ENCODE measurements at regions not wholly inside any gene's neighbourhood (a gene's known extent, or its start where the extent isn't known, plus 50 kb on each side); places are given as distances from the start of the nearest gene placed in this dataset.
A peak's percentile ranks its signal among the peaks of the same experiment; 100 is the strongest.

DNA sequence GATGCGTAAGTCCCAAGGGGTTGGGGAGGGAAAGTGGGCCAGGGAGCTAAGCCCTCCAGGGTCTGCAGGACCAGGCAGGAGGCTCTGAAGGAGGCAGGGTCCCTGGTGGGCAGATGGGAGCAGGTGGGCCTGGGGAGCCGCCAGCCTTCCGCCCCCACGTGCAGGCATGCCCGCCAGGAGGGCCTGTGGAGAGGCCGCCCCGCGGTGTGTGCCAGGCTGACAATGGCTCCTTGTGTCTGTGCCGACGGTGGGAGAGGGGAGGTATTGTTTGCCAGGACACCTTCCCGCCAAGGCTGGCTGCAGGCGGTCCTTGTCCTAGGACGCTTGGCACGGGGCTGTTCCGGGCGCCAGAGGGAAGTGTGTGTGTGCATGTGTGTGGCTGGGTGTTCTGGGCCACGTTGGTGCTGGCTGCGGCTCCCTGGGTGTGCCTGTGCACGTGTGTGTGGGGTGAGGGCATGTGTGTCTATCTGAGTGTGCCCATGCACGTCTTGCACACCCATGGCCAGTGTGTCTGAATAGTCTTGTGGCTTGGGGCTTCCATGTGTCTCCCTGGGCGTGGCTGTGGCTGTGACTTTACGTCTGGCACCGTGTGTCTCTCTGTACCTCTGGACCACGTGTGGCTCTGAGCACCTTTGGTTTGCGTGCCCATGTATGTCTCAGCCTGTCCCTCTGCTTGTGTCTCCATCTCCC lies 153.0 kb downstream of the CEBPB start:
- Histone ChIP-seq H3K4me1 (ENCODE audit: control insufficient read depth, insufficient read depth, low read length, poor library complexity, severe bottlenecking) (peaks cover 10% of the 10 kb centered on the region), H3K4me3 (ENCODE audit: low read depth, low read length) (no peak overlapping the region), H3K27ac (ENCODE audit: insufficient read depth, low read length, poor library complexity, severe bottlenecking) (no peak overlapping the region), H3K36me3 (ENCODE audit: control insufficient read depth, insufficient read depth, low read length) (no peaks in the 10 kb centered on the region), H3K27me3 (ENCODE audit: control insufficient read depth, insufficient read depth, low read length) (no peaks in the 10 kb centered on the region), H3K9me3 (ENCODE audit: control insufficient read depth in 2 of 2, low read length in 2 of 2) (no peaks in the 10 kb centered on the region)
- Mint-ChIP-seq H3K27ac (peak overlapping the region in 1 of 3 donors; percentile 67), H3K9me3 (no peaks in the 10 kb centered on the region), H3K36me3 (no peaks in the 10 kb centered on the region), H3K4me3 (no peak overlapping the region), H3K27me3 (peaks cover 19% of the 10 kb centered on the region), H3K4me1 (peaks cover 0 to 23% (median 6%) of the 10 kb centered on the region in 4 donors)
- no peak for ATAC-seq (ENCODE audit: low read depth in 2 of 2)
- no peak for DNase-seq

DNA sequence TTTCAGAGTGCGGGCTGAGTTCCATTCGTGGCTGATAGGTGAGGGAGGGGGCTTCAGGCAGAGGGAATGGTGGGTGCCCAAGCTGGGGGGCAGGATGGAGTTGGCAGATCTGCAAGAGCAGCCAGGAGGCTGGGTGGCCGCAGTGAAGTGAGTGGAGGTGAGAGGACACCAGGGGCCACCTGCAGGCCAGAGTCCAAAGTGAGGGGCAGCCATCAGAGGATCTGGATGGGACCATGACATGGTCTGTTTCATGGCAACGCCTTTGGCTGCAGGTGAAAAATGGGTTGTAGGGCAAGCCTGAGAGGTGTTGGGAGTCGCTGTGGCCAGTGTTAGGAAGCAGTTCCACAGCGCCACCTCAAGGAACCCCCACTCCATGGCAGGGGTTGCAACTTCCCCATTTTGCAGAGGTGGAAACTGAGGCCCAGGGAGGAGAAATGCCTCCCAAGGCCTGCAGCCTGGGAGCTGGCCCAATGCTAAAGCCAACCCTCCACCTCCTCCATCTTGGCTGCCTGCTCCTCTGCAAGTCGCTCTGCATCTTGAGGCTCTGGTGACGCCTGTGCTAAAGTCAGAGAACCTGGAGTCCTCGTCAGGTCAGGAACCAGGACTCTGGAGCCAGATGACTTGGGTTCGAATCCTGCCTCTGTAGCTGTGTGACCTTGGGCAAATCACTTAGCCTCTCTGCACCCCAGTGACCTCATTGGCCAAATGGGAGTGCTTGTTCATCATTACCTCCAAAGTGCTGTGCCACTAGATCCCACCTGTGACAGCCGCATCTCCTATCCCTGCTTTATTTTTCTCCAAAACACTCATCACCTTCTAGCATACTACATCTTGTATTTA lies 153.8 kb downstream of the CEBPB start:
- no peak overlapping the region for H3K27ac Mint-ChIP-seq
- ATAC-seq (ENCODE audit: low read depth in 2 of 2) = no peak
- H3K9me3 Mint-ChIP-seq = no peaks in the 10 kb centered on the region
- Histone ChIP-seq H3K27me3 (ENCODE audit: control insufficient read depth, insufficient read depth, low read length) (no peaks in the 10 kb centered on the region), H3K27ac (ENCODE audit: insufficient read depth, low read length, poor library complexity, severe bottlenecking) (no peak overlapping the region), H3K36me3 (ENCODE audit: control insufficient read depth, insufficient read depth, low read length) (no peaks in the 10 kb centered on the region), H3K9me3 (ENCODE audit: control insufficient read depth in 2 of 2, low read length in 2 of 2) (no peaks in the 10 kb centered on the region), H3K4me1 (ENCODE audit: control insufficient read depth, insufficient read depth, low read length, poor library complexity, severe bottlenecking) (peaks cover 2% of the 10 kb centered on the region), H3K4me3 (ENCODE audit: low read depth, low read length) (no peak overlapping the region)
- H3K27me3 Mint-ChIP-seq = peaks cover 19% of the 10 kb centered on the region
- H3K4me3 Mint-ChIP-seq = peak overlapping the region in 1 of 4 donors; percentile 90
- peak in 1 of 3 donors; percentile 11 for DNase-seq
- no peaks in the 10 kb centered on the region for H3K36me3 Mint-ChIP-seq
- peaks cover 0 to 15% (median 2%) of the 10 kb centered on the region in 4 donors for H3K4me1 Mint-ChIP-seq

GRCh38 chr20:50345712-50346373 lies 155.2 kb downstream of the CEBPB start:
- DNase-seq = no peak
- H3K9me3 ChIP-seq (ENCODE audit: control insufficient read depth in 2 of 2, low read length in 2 of 2) = no peaks in the 10 kb centered on the region
- no peak overlapping the region for H3K27ac ChIP-seq (ENCODE audit: insufficient read depth, low read length, poor library complexity, severe bottlenecking)

GRCh38 chr20:50346374-50347283 lies 156.0 kb downstream of the CEBPB start:
- H3K27ac ChIP-seq (ENCODE audit: insufficient read depth, low read length, poor library complexity, severe bottlenecking) = no peak overlapping the region
- H3K36me3 ChIP-seq (ENCODE audit: control insufficient read depth, insufficient read depth, low read length) = no peaks in the 10 kb centered on the region
- Mint-ChIP-seq H3K9me3 (peaks cover 0 to 1% (median 0%) of the 10 kb centered on the region in 7 donors), H3K27ac (no peak overlapping the region), H3K4me3 (no peak overlapping the region), H3K4me1 (peaks cover 0 to 5% (median 2%) of the 10 kb centered on the region in 4 donors), H3K36me3 (no peaks in the 10 kb centered on the region), H3K27me3 (peaks cover 24% of the 10 kb centered on the region)
- no peaks in the 10 kb centered on the region for H3K4me1 ChIP-seq (ENCODE audit: control insufficient read depth, insufficient read depth, low read length, poor library complexity, severe bottlenecking)
- peak in 1 of 3 donors; percentile 20 for DNase-seq
- no peaks in the 10 kb centered on the region for H3K9me3 ChIP-seq (ENCODE audit: control insufficient read depth in 2 of 2, low read length in 2 of 2)
- no peak for ATAC-seq (ENCODE audit: low read depth in 2 of 2)
- H3K4me3 ChIP-seq (ENCODE audit: low read depth, low read length) = no peak overlapping the region
- H3K27me3 ChIP-seq (ENCODE audit: control insufficient read depth, insufficient read depth, low read length) = no peaks in the 10 kb centered on the region

More at GRCh38 chr20:50345712-50346373, 155.2 kb downstream of the CEBPB start:
- Mint-ChIP-seq H3K4me1 (peaks cover 0 to 5% (median 2%) of the 10 kb centered on the region in 4 donors), H3K4me3 (no peak overlapping the region), H3K27ac (no peak overlapping the region), H3K36me3 (no peaks in the 10 kb centered on the region), H3K27me3 (peaks cover 21% of the 10 kb centered on the region), H3K9me3 (no peaks in the 10 kb centered on the region)
- Histone ChIP-seq H3K36me3 (ENCODE audit: control insufficient read depth, insufficient read depth, low read length) (no peaks in the 10 kb centered on the region), H3K4me3 (ENCODE audit: low read depth, low read length) (no peak overlapping the region), H3K27me3 (ENCODE audit: control insufficient read depth, insufficient read depth, low read length) (no peaks in the 10 kb centered on the region), H3K4me1 (ENCODE audit: control insufficient read depth, insufficient read depth, low read length, poor library complexity, severe bottlenecking) (no peaks in the 10 kb centered on the region)
- no peak for ATAC-seq (ENCODE audit: low read depth in 2 of 2)

- Histone ChIP-seq H3K4me1 (ENCODE audit: control insufficient read depth, insufficient read depth, low read length, poor library complexity, severe bottlenecking) (no peaks in the 10 kb centered on the region), H3K9me3 (ENCODE audit: control insufficient read depth in 2 of 2, low read length in 2 of 2) (no peaks in the 10 kb centered on the region), H3K36me3 (ENCODE audit: control insufficient read depth, insufficient read depth, low read length) (no peaks in the 10 kb centered on the region), H3K27ac (ENCODE audit: insufficient read depth, low read length, poor library complexity, severe bottlenecking) (no peak overlapping the region), H3K4me3 (ENCODE audit: low read depth, low read length) (no peak overlapping the region), H3K27me3 (ENCODE audit: control insufficient read depth, insufficient read depth, low read length) (no peaks in the 10 kb centered on the region)
- peaks cover 0 to 1% (median 0%) of the 10 kb centered on the region in 7 donors for H3K9me3 Mint-ChIP-seq
- no peak for ATAC-seq (ENCODE audit: low read depth in 2 of 2)
- no peak overlapping the region for H3K4me3 Mint-ChIP-seq
- peaks cover 0 to 5% (median 2%) of the 10 kb centered on the region in 4 donors for H3K4me1 Mint-ChIP-seq
- peaks cover 26% of the 10 kb centered on the region for H3K27me3 Mint-ChIP-seq
- H3K27ac Mint-ChIP-seq = no peak overlapping the region
- no peaks in the 10 kb centered on the region for H3K36me3 Mint-ChIP-seq
- DNase-seq = no peak
Measured at GRCh38 chr20:50347284-50348063, 156.8 kb downstream of the CEBPB start.

GRCh38 chr20:50348096-50348495 lies 157.5 kb downstream of the CEBPB start:
- H3K27me3 Mint-ChIP-seq = peaks cover 28% of the 10 kb centered on the region
- H3K27ac ChIP-seq (ENCODE audit: insufficient read depth, low read length, poor library complexity, severe bottlenecking) = no peak overlapping the region
- ATAC-seq (ENCODE audit: low read depth in 2 of 2) (no peak), DNase-seq (no peak)
- H3K4me1 ChIP-seq (ENCODE audit: control insufficient read depth, insufficient read depth, low read length, poor library complexity, severe bottlenecking) = no peaks in the 10 kb centered on the region
- H3K4me3 Mint-ChIP-seq = no peak overlapping the region
- H3K27me3 ChIP-seq (ENCODE audit: control insufficient read depth, insufficient read depth, low read length) = no peaks in the 10 kb centered on the region
- H3K36me3 ChIP-seq (ENCODE audit: control insufficient read depth, insufficient read depth, low read length) = no peaks in the 10 kb centered on the region
- no peaks in the 10 kb centered on the region for H3K9me3 ChIP-seq (ENCODE audit: control insufficient read depth in 2 of 2, low read length in 2 of 2)
- peaks cover 0 to 5% (median 2%) of the 10 kb centered on the region in 4 donors for H3K4me1 Mint-ChIP-seq
- H3K36me3 Mint-ChIP-seq = no peaks in the 10 kb centered on the region
- no peak overlapping the region for H3K27ac Mint-ChIP-seq
- no peak overlapping the region for H3K4me3 ChIP-seq (ENCODE audit: low read depth, low read length)
- H3K9me3 Mint-ChIP-seq = peaks cover 0 to 1% (median 0%) of the 10 kb centered on the region in 7 donors

Data from CD4-positive, CD25-positive, alpha-beta regulatory T cell (primary cell).